Activated naive CD8-positive, alpha-beta T cell treated with anti-CD3 and anti-CD28 coated beads, Interleukin-2, amount 50 U/mL, for 24 hours (primary cell): ENCODE measurements at regions not wholly inside any gene's neighbourhood (a gene's known extent, or its start where the extent isn't known, plus 50 kb on each side); places are given as distances from the start of the nearest gene placed in this dataset.
"Not testable (repeated sequence)": the region's sequence is repeated elsewhere in the genome, so short reads cannot be mapped to it uniquely, and the experiment has no call there.

Experiments used
- ATAC-seq: fragments of 150-1000 bp; cut with Tn5 transposase; one replicate; pipeline ENCODE4 v1.10.0; 2021
- DNase-seq: peaks from one replicate; pipeline ENCODE4 v3.0.0; 2021
- H3K27ac Mint-ChIP-seq: one replicate; pipeline ENCODE4 v1.8.0; 2021; ENCODE audit warnings: mild to moderate bottlenecking, mixed read lengths
- H3K27me3 Mint-ChIP-seq: one replicate; pipeline ENCODE4 v1.8.0; 2021; ENCODE audit warnings: mixed read lengths
- H3K36me3 Mint-ChIP-seq: one replicate; pipeline ENCODE4 v1.8.0; 2021; ENCODE audit warnings: low read depth, mixed read lengths
- H3K4me1 Mint-ChIP-seq: one replicate; pipeline ENCODE4 v1.8.0; 2021; ENCODE audit warnings: mixed read lengths
- H3K4me3 Mint-ChIP-seq: one replicate; pipeline ENCODE4 v1.8.0; 2021; ENCODE audit warnings: mild to moderate bottlenecking, moderate library complexity, mixed read lengths
- H3K9me3 Mint-ChIP-seq: one replicate; pipeline ENCODE4 v1.8.0; 2021; ENCODE audit warnings: mixed read lengths

DNA sequence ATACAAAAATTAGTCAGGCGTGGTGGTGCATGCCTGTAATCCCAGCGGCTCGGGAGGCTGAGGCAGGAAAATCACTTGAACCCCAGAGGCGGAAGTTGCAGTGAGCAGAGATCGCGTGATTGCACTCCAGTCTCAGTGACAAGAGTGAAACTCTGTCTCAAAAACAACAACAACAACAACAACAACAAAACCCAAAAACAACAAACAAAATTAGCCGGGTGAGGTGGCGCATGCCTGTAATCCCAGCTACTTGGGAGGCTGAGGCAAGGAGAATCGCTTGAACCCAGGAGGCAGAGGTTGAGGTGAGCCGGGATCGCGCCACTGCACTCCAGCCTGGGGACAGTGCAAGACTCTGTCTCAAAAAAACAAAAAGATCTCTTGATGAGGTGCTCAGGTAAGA lies 120.5 kb upstream of the SALL4 start:
- not testable (repeated sequence) for DNase-seq, H3K27ac Mint-ChIP-seq, H3K9me3 Mint-ChIP-seq, H3K4me1 Mint-ChIP-seq, ATAC-seq, H3K36me3 Mint-ChIP-seq, H3K27me3 Mint-ChIP-seq, H3K4me3 Mint-ChIP-seq

DNA sequence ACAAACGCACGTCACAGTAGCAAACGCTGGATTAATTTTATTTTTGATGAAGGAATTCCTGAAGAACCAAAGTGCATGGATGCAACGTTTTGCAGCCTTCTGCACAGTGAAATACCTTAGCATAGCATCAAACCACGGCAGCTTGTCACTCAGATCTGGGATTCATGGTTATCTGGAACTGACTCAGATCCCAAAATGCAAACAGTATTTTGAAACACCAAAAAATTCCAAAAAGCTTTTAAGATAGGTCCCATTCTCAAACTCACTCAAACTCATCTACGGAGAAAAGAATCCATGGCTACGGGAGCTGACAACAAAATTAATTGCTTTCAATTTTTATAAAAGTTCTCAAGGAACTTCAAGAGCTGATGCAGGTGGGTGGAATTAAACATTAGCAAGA lies 116.2 kb upstream of the SALL4 start:
- Mint-ChIP-seq H3K27ac (no peak overlapping the region), H3K9me3 (no peaks in the 10 kb centered on the region), H3K36me3 (no peaks in the 10 kb centered on the region), H3K4me1 (no peaks in the 10 kb centered on the region), H3K4me3 (no peak overlapping the region), H3K27me3 (no peaks in the 10 kb centered on the region)
- ATAC-seq, result no peak
- DNase-seq, result no peak

DNA sequence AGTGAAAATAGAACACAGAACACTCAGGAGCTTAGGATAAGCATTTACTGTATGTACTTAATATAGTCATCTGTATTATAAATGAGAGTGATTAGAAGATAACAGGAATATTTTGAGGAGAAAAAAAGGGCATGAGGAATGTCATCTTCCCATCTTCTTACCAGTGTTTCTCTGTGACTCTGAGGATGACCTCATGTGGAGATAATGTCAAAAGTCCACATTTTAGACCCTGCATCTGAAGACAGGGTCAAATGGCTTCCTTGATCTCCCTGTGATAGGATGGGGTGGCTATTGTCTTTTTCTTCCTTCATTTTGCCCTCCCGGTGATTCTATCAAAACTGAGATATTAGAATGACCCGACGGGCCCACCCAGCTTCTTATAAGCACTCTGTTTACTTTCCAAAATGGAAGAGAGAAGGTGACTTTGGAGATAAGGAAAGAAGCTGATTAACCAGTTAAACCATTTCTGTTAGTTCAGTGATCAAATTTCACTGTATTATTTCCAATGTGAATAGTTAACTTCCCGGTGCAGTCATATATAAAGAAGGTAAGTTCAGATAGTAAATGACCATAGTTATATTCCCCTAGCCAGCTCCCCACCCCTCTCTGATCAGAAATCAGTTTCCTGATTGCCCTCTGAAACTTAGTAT lies 115.7 kb upstream of the SALL4 start:
- no peak for ATAC-seq
- no peak overlapping the region for H3K4me3 Mint-ChIP-seq

DNA sequence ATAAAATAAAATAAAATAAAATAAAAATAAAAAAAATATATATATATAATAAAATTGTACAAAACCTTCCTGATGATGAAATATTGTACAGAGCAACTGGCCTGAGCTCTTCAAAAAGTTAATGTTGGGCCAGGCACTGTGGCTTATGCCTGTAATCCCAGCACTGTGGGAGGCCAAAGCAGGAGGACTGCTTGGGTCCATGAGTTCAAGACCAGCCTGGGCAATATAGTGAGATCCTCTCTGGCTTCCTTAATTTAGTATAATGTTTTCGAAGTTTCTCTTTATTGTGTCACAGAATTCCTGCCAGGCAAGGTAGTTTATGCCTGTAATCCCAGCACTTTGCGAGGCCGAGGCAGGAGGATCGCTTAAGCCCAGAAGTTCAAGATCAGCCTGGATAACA lies 113.9 kb upstream of the SALL4 start:
- no peak for DNase-seq
- H3K4me1 Mint-ChIP-seq, result no peaks in the 10 kb centered on the region
- H3K27me3 Mint-ChIP-seq, result peaks cover 7% of the 10 kb centered on the region
- no peaks in the 10 kb centered on the region for H3K36me3 Mint-ChIP-seq
- no peaks in the 10 kb centered on the region for H3K9me3 Mint-ChIP-seq
- ATAC-seq, result no peak
- H3K4me3 Mint-ChIP-seq, result no peak overlapping the region
- H3K27ac Mint-ChIP-seq, result no peak overlapping the region

More for the DNA sequence above, 115.7 kb upstream of the SALL4 start:
- no peaks in the 10 kb centered on the region for H3K9me3 Mint-ChIP-seq
- no peak overlapping the region for H3K27ac Mint-ChIP-seq
- H3K27me3 Mint-ChIP-seq, result no peaks in the 10 kb centered on the region
- H3K4me1 Mint-ChIP-seq, result no peaks in the 10 kb centered on the region
- DNase-seq, result no peak
- no peaks in the 10 kb centered on the region for H3K36me3 Mint-ChIP-seq

DNA sequence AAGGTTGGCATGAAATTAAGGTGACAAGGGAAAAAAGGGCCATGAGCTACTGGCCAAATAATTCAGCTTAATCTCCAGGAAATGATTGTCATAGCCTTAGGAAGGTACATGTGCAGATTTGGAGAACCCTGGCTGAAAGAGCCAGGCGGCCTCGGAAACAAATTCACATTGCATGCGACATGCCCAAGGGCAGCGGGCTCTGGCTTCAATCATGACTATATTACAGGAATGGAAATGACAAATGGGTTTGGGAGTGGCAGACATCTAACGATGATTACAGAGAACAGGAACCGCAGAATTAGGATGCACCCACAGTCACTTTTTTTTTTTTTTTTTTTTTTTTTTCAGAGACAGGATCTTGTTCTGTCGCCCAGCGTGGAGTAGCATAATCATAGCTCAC lies 112.4 kb upstream of the SALL4 start:
- H3K9me3 Mint-ChIP-seq, result no peaks in the 10 kb centered on the region
- H3K4me1 Mint-ChIP-seq, result no peaks in the 10 kb centered on the region
- H3K27ac Mint-ChIP-seq, result no peak overlapping the region
- ATAC-seq, result no peak
- peaks cover 7% of the 10 kb centered on the region for H3K27me3 Mint-ChIP-seq
- no peak overlapping the region for H3K4me3 Mint-ChIP-seq
- no peaks in the 10 kb centered on the region for H3K36me3 Mint-ChIP-seq
- no peak for DNase-seq

DNA sequence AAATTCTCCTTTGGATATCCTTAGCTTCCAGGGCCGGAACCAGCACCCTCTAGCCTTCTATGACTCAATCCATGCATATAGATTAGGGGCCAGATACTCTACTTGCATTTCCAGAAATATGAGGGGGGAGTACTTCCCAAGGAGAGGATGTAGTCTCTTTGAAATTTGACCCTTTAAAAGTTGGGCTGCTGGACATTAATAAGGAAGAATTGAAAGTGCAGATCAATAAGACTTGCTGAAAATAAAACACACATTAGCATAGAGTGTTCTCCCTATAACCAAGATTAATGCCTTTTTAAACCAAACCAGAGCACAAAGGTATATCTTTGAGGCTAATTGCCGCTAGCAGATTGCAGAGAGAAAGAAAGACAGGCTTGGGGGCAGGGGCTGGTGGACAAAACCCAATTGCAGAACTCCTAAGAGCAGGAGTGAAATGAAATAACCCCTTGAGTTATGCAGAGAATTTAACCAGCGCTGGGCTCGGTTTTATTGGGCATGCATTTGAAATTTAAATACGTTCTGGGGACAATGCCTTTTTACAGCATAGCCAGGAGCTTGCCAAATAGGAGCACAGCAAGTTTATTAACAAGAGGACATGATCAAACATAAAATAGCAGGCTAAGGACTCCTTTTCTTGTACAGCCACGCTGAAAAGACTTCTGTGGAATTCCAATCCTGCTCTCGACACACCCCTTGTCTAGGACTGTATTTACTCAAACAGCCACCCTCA lies 108.2 kb upstream of the SALL4 start:
- no peaks in the 10 kb centered on the region for H3K9me3 Mint-ChIP-seq
- H3K4me1 Mint-ChIP-seq, result no peaks in the 10 kb centered on the region
- ATAC-seq (no peak), DNase-seq (no peak)
- H3K36me3 Mint-ChIP-seq, result no peaks in the 10 kb centered on the region
- peaks cover 17% of the 10 kb centered on the region for H3K27me3 Mint-ChIP-seq
- H3K4me3 Mint-ChIP-seq, result no peak overlapping the region
- H3K27ac Mint-ChIP-seq, result no peak overlapping the region

DNA sequence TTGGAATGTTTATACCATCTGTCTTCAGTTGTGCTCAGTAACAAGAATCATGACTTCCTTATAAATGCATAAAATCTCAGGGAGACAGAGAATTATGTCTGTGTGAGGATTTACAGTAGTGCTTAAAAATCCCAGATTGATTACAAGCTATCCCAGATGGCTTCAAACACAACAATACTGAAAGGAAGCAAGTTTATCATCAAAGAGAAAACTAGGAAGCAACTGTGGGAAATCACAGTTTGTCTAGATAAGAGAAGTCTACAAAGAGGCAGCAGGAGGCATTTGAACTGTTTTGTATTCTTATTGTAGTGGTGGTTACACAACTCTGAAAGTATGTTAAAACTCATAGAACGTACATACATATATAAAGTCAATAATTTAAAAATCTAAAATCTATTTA lies 104.4 kb upstream of the SALL4 start:
- H3K4me1 Mint-ChIP-seq, result no peaks in the 10 kb centered on the region
- no peak overlapping the region for H3K4me3 Mint-ChIP-seq
- no peaks in the 10 kb centered on the region for H3K36me3 Mint-ChIP-seq
- DNase-seq, result no peak
- peaks cover 11% of the 10 kb centered on the region for H3K27me3 Mint-ChIP-seq
- no peaks in the 10 kb centered on the region for H3K9me3 Mint-ChIP-seq
- no peak for ATAC-seq
- H3K27ac Mint-ChIP-seq, result no peak overlapping the region

DNA sequence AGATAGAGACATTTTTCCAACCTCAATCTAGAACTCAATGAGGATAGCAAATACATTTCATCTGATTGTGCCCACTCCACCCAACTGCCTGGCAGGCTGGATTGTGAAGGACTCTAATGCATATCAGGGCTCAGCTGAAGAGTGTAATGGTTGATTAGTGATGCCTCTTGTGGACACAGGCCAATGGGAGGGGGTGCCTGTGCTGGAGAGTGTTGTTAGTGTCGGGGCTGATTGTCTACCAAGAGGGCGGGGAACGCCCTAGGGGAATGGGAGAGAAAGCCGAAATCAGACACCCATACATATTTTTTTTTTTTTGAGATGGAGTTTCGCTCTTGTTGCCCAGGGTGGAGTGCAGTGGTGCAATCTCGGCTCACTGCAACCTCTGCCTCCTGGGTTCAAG lies 103.7 kb upstream of the SALL4 start:
- H3K4me3 Mint-ChIP-seq, result no peak overlapping the region
- no peak for DNase-seq
- ATAC-seq, result no peak
- H3K36me3 Mint-ChIP-seq, result no peaks in the 10 kb centered on the region
- no peak overlapping the region for H3K27ac Mint-ChIP-seq
- no peaks in the 10 kb centered on the region for H3K9me3 Mint-ChIP-seq
- H3K4me1 Mint-ChIP-seq, result no peaks in the 10 kb centered on the region
- peaks cover 11% of the 10 kb centered on the region for H3K27me3 Mint-ChIP-seq

DNA sequence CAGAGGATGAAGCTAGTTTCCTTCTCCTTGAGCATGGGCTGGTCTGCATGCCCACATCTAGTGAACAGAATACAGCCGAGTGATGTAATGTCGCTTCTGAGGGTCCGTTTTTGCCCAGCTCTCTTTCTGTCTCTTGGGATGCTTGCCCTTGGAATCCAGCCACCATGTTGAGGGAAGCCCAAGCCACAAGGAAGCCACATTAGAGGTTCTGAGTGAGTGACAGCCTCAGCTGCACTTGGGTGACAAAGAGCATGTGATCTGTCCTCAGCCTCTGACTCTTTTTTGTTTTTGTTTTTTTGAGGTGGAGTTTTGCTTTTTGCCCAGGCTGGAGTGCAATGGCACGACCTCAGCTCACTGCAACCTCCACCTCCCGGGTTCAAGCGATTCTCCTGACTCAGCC lies 100.6 kb upstream of the SALL4 start:
- ATAC-seq, result no peak
- no peaks in the 10 kb centered on the region for H3K9me3 Mint-ChIP-seq
- no peak overlapping the region for H3K27ac Mint-ChIP-seq
- no peak overlapping the region for H3K4me3 Mint-ChIP-seq
- DNase-seq, result no peak
- no peaks in the 10 kb centered on the region for H3K36me3 Mint-ChIP-seq
- peaks cover 11% of the 10 kb centered on the region for H3K27me3 Mint-ChIP-seq
- no peaks in the 10 kb centered on the region for H3K4me1 Mint-ChIP-seq

DNA sequence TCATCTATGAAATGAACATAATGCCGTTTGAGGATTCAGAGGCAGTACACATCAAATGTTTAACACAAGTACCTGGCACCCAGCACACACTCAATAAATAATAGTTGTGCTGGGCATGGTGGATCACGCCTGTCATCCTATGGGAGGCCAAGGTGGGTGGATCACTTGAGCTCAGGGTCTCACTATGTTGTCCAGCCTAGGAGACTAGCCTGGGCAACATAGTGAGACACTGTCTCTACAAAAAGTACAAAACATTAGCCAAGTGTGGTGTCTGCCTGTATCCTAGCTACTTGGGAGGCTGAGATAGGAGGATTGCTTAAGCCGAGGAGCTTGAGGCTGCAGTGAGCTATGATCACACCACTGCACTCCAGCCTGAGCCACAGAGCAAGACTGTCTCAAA lies 98.1 kb upstream of the SALL4 start:
- no peak for ATAC-seq
- Mint-ChIP-seq H3K27me3 (peaks cover 4% of the 10 kb centered on the region), H3K36me3 (no peaks in the 10 kb centered on the region), H3K27ac (no peak overlapping the region), H3K4me3 (no peak overlapping the region), H3K9me3 (no peaks in the 10 kb centered on the region), H3K4me1 (no peaks in the 10 kb centered on the region)
- DNase-seq, result no peak

DNA sequence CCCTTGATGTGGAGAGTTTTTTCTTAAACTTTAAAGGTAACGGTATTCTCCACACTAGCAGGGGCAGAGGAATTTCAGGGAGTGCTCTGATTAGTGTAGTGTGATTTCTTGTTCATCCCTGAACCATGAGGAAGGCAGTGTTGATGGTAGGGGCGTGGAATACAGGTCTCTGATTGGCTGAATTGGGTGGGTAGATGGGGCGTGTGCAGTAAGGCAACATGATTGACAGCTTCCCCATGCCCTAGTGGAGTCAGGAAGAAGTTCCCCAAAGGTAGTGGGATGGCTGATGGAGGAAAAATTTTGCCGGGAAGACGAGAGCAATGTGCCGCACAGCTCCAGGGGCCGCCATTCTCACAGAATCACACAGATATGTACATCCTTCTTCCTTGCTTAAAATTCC lies 97.4 kb upstream of the SALL4 start:
- no peaks in the 10 kb centered on the region for H3K4me1 Mint-ChIP-seq
- H3K9me3 Mint-ChIP-seq, result no peaks in the 10 kb centered on the region
- ATAC-seq (no peak), DNase-seq (no peak)
- no peak overlapping the region for H3K27ac Mint-ChIP-seq
- H3K4me3 Mint-ChIP-seq, result no peak overlapping the region
- H3K36me3 Mint-ChIP-seq, result no peaks in the 10 kb centered on the region
- H3K27me3 Mint-ChIP-seq, result peaks cover 4% of the 10 kb centered on the region

DNA sequence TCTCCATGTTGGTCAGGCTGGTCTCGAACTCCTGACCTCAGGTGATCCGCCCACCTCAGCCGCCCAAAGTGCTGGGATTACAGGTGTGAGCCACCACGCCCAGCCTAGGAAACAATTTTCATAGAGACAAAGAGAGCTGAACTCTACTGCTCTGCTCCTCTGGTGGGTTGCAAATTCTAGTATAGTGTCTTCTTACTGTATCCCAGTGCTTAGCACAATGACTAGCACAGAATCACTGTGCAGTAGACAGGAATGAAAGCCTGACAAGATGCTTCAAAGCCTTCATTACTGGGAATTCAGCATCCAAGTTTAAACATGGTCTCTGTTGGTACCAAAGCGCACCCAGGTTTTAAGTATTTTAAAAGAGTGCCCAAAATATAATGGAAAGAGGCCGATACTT lies 96.5 kb upstream of the SALL4 start:
- no peaks in the 10 kb centered on the region for H3K9me3 Mint-ChIP-seq
- H3K27me3 Mint-ChIP-seq, result peaks cover 6% of the 10 kb centered on the region
- DNase-seq (no peak), ATAC-seq (no peak)
- no peaks in the 10 kb centered on the region for H3K4me1 Mint-ChIP-seq
- H3K4me3 Mint-ChIP-seq, result no peak overlapping the region
- H3K36me3 Mint-ChIP-seq, result no peaks in the 10 kb centered on the region
- no peak overlapping the region for H3K27ac Mint-ChIP-seq

DNA sequence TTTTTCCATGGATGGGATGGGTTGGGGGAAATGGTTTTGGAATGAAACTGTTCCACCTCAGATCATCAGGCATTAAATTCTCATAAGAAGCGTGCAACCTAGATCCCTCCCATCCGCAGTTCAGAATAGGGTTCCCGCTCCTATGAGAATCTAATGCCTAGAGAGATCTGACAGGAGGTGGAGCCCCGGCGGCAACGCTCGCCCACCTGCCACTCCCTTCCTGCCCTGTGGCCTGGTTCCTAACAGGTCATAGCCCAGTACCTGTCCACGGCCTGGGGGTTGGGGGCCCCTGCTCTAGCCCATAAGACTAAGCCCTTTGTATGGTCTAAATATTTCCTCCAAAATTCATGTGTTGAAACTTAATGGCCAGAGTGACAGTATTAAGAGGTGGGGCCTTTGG lies 92.3 kb upstream of the SALL4 start:
- Mint-ChIP-seq H3K4me1 (no peaks in the 10 kb centered on the region), H3K4me3 (no peak overlapping the region), H3K27me3 (peaks cover 4% of the 10 kb centered on the region), H3K27ac (no peak overlapping the region), H3K36me3 (no peaks in the 10 kb centered on the region), H3K9me3 (no peaks in the 10 kb centered on the region)
- DNase-seq (no peak), ATAC-seq (no peak)

DNA sequence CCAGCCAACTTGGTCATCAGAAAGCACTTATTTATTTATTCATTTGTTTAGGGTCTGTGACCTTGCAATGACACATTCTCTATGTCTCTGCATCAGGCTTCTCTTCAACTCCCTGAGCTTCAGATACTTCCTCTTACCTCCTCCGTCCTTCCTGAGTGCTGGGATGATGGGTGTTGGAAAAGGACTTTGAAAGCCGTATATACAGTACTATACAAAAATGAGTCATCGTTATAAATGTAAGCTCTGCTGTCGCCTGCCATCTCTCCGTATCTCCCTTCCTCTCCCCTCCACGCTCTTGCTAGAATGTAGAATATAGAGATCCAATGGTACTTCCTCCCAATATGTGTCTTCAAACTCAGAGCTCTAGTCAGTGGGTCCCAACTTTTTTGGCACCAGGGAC lies 91.9 kb upstream of the SALL4 start:
- Mint-ChIP-seq H3K4me3 (no peak overlapping the region), H3K4me1 (no peaks in the 10 kb centered on the region), H3K27me3 (peaks cover 4% of the 10 kb centered on the region), H3K36me3 (no peaks in the 10 kb centered on the region), H3K9me3 (no peaks in the 10 kb centered on the region), H3K27ac (no peak overlapping the region)
- ATAC-seq (no peak), DNase-seq (no peak)

DNA sequence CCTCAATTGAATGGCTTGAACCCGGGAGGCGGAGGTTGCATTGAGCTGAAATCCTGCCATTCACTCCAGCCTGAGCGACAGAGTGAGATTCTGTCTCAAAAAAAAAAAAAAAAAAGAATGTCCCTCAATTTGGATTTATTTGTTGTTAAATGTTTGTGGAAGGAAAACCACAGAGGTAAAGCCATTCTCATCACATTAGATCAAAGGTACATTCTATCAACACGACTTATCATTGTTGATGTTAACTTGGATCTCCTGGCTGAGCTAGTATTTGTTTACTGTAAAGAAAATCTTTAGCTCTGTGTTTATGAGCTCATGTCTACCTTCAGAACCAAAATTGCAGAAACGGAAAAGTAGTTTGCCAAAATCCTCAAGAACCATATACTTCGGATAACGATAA lies 91.4 kb upstream of the SALL4 start:
- no peak for DNase-seq
- Mint-ChIP-seq H3K27ac (no peak overlapping the region), H3K4me3 (no peak overlapping the region), H3K36me3 (no peaks in the 10 kb centered on the region), H3K27me3 (peaks cover 2% of the 10 kb centered on the region), H3K4me1 (no peaks in the 10 kb centered on the region), H3K9me3 (no peaks in the 10 kb centered on the region)
- ATAC-seq, result no peak

DNA sequence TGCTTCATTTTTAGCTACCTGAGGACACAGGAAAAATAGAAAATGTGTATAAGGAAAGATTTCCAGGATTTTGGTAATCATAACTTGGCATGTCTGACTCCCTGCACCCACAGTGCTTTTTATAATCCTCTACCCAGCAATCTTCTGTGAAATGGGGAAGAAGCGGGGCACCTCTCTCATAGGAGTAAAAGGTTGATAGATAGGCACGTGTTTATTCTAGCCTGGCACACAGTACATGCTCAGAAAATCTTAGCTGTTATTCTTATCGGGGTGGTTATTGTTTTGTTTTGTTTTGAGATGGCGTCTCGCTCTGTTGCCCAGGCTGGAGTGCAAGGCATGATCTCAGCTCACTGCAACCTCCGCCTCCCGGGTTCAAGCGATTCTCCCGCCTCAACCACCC lies 87.7 kb upstream of the SALL4 start:
- no peak for DNase-seq
- peaks cover 3% of the 10 kb centered on the region for H3K27me3 Mint-ChIP-seq
- no peaks in the 10 kb centered on the region for H3K4me1 Mint-ChIP-seq
- H3K4me3 Mint-ChIP-seq, result no peak overlapping the region
- no peaks in the 10 kb centered on the region for H3K9me3 Mint-ChIP-seq
- H3K27ac Mint-ChIP-seq, result no peak overlapping the region
- ATAC-seq, result no peak
- H3K36me3 Mint-ChIP-seq, result no peaks in the 10 kb centered on the region
